ENCODE measurements at regions not wholly inside any gene's neighbourhood (a gene's known extent, or its start where the extent isn't known, plus 50 kb on each side); places are given as distances from the start of the nearest gene placed in this dataset.

GRCh38 chr15:100810831-100811230 is 68.8 kb upstream of the ALDH1A3 start:
- TF ChIP-seq POLR2AphosphoS5 (IDR thresholded peaks at IDR 0.05; ENCODE audit: insufficient read depth in 1 of 2, low read depth in 1 of 2) (no peak), POLR2A (IDR thresholded peaks at IDR 0.05) (no peak)
- TF ChIP-seq, protein P1, sequence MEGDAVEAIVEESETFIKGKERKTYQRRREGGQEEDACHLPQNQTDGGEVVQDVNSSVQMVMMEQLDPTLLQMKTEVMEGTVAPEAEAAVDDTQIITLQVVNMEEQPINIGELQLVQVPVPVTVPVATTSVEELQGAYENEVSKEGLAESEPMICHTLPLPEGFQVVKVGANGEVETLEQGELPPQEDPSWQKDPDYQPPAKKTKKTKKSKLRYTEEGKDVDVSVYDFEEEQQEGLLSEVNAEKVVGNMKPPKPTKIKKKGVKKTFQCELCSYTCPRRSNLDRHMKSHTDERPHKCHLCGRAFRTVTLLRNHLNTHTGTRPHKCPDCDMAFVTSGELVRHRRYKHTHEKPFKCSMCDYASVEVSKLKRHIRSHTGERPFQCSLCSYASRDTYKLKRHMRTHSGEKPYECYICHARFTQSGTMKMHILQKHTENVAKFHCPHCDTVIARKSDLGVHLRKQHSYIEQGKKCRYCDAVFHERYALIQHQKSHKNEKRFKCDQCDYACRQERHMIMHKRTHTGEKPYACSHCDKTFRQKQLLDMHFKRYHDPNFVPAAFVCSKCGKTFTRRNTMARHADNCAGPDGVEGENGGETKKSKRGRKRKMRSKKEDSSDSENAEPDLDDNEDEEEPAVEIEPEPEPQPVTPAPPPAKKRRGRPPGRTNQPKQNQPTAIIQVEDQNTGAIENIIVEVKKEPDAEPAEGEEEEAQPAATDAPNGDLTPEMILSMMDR (IDR thresholded peaks at IDR 0.05): no peak

Measured in vagina (tissue), 2 donors.